Body of pancreas (tissue), 4 donors: ENCODE measurements at regions not wholly inside any gene's neighbourhood (a gene's known extent, or its start where the extent isn't known, plus 50 kb on each side); places are given as distances from the start of the nearest gene placed in this dataset.

Experiments used
- POLR2A ChIP-seq, 3 donors: fragments of 450-650 bp; IDR thresholded peaks; one replicate each; pipeline ENCODE4 v1.6.1; 2016; ENCODE audit warnings: antibody characterized with exemption in 3 of 3, mild to moderate bottlenecking in 2 of 3
- TF ChIP-seq, protein P1 (sequence below), 7 experiments: fragments of 450-650 bp in 4 of 7; fragments of 200-600 bp in 3 of 7; sonication (generic) in 3 of 7; IDR thresholded peaks; one replicate each; pipeline ENCODE4 v1.5.1; 2016 to 2019; ENCODE audit warnings: antibody characterized with exemption in 7 of 7

DNA sequence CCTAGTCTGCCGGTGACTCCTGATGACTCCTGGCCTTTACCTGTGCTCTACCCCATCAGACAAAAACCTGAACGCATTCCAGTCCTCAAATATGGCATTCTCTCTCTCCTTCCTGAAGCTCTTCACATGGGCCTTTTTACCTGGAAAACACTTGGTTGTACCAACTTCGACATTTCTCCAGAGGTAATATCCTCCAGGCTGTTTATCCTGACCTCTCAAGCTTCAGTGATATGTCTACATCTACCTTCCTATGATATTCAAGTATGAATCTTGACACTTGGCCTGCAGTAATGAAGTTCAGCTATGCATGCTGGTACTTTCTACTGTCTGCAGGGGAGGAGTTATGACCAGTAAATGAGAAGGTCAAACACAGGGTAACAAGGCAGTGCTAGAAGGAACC is 901.8 kb downstream of the VRK1 start:
- no peak for TF ChIP-seq POLR2A (IDR thresholded peaks at IDR 0.05)
- TF ChIP-seq, protein P1, sequence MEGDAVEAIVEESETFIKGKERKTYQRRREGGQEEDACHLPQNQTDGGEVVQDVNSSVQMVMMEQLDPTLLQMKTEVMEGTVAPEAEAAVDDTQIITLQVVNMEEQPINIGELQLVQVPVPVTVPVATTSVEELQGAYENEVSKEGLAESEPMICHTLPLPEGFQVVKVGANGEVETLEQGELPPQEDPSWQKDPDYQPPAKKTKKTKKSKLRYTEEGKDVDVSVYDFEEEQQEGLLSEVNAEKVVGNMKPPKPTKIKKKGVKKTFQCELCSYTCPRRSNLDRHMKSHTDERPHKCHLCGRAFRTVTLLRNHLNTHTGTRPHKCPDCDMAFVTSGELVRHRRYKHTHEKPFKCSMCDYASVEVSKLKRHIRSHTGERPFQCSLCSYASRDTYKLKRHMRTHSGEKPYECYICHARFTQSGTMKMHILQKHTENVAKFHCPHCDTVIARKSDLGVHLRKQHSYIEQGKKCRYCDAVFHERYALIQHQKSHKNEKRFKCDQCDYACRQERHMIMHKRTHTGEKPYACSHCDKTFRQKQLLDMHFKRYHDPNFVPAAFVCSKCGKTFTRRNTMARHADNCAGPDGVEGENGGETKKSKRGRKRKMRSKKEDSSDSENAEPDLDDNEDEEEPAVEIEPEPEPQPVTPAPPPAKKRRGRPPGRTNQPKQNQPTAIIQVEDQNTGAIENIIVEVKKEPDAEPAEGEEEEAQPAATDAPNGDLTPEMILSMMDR (IDR thresholded peaks at IDR 0.05), result no peak
